ENCODE measurements at regions not wholly inside any gene's neighbourhood (a gene's known extent, or its start where the extent isn't known, plus 50 kb on each side); places are given as distances from the start of the nearest gene placed in this dataset.

- 67 to 71% methylated on average over 1 of the region's 1 CpG for WGBS, 2 donors
- Histone ChIP-seq H3K4me3 (no peak overlapping the region), H3K9me3 (peaks cover 0 to 4% (median 0%) of the 10 kb centered on the region in 4 donors), H3K36me3 (no peaks in the 10 kb centered on the region), H3K27ac (no peak overlapping the region), H3K27me3 (no peaks in the 10 kb centered on the region), H3K4me1 (no peaks in the 10 kb centered on the region)
- intact Hi-C loops (cut with DNase I) = loop anchor here (10.0 kb wide), 1 partner anchor 455 kb away; no protein-coding TSS in a partner anchor
- TF ChIP-seq POLR2AphosphoS5 (IDR thresholded peaks at IDR 0.05) (no peak), CTCF (IDR thresholded peaks at IDR 0.05) (no peak), EP300 (IDR thresholded peaks at IDR 0.05) (no peak), POLR2A (IDR thresholded peaks at IDR 0.05) (no peak)
- DNase-seq = no peak
Observed at GRCh38 chr4:159489646-159490045, 386.8 kb downstream of the RAPGEF2 start.

- intact Hi-C loops (cut with DNase I) = no loop called here
- Histone ChIP-seq H3K27ac (no peak overlapping the region), H3K27me3 (no peaks in the 10 kb centered on the region), H3K4me1 (peaks cover 0 to 13% (median 0%) of the 10 kb centered on the region in 4 donors), H3K36me3 (no peaks in the 10 kb centered on the region), H3K9me3 (no peaks in the 10 kb centered on the region), H3K4me3 (no peak overlapping the region)
- 85 to 88% methylated on average over 2 of the region's 2 CpGs for WGBS, 2 donors
- no peak for TF ChIP-seq POLR2A (IDR thresholded peaks at IDR 0.05)
- no peak for TF ChIP-seq CTCF (IDR thresholded peaks at IDR 0.05)
- no peak for TF ChIP-seq POLR2AphosphoS5 (IDR thresholded peaks at IDR 0.05)
- TF ChIP-seq EP300 (IDR thresholded peaks at IDR 0.05) = no peak
- no peak for DNase-seq
Observed at GRCh38 chr4:159495515-159496236, 392.8 kb downstream of the RAPGEF2 start.

- WGBS, 2 donors = 72 to 80% methylated on average over 1 of the region's 1 CpG
- DNase-seq = no peak
- Histone ChIP-seq H3K27me3 (no peaks in the 10 kb centered on the region), H3K4me3 (no peak overlapping the region), H3K27ac (no peak overlapping the region), H3K9me3 (no peaks in the 10 kb centered on the region), H3K4me1 (peaks cover 0 to 13% (median 0%) of the 10 kb centered on the region in 4 donors), H3K36me3 (no peaks in the 10 kb centered on the region)
- TF ChIP-seq POLR2AphosphoS5 (IDR thresholded peaks at IDR 0.05) = no peak
- TF ChIP-seq POLR2A (IDR thresholded peaks at IDR 0.05) = no peak
- no peak for TF ChIP-seq EP300 (IDR thresholded peaks at IDR 0.05)
- no peak for TF ChIP-seq CTCF (IDR thresholded peaks at IDR 0.05)
- intact Hi-C loops (cut with DNase I) = no loop called here
Observed at GRCh38 chr4:159496248-159496647, 393.4 kb downstream of the RAPGEF2 start.

- TF ChIP-seq POLR2AphosphoS5 (IDR thresholded peaks at IDR 0.05) (no peak), POLR2A (IDR thresholded peaks at IDR 0.05) (no peak), CTCF (IDR thresholded peaks at IDR 0.05) (no peak), EP300 (IDR thresholded peaks at IDR 0.05) (no peak)
- Histone ChIP-seq H3K9me3 (no peaks in the 10 kb centered on the region), H3K27me3 (no peaks in the 10 kb centered on the region), H3K36me3 (no peaks in the 10 kb centered on the region), H3K4me1 (peaks cover 0 to 13% (median 0%) of the 10 kb centered on the region in 4 donors), H3K27ac (no peak overlapping the region), H3K4me3 (no peak overlapping the region)
- intact Hi-C loops (cut with DNase I) = no loop called here
- WGBS, 2 donors = 55 to 60% methylated on average over 2 of the region's 2 CpGs
- DNase-seq = no peak
Observed at GRCh38 chr4:159497936-159498335, 395.1 kb downstream of the RAPGEF2 start.

Measured in sigmoid colon (tissue), 6 donors.